HL-60 (cell line): ENCODE measurements at regions not wholly inside any gene's neighbourhood (a gene's known extent, or its start where the extent isn't known, plus 50 kb on each side); places are given as distances from the start of the nearest gene placed in this dataset.

Experiments
- CTCF ChIP-seq: IDR thresholded peaks from one replicate; pipeline ENCODE4 v1.5.1; 2011; ENCODE audit warnings: low read length, control low read depth, inconsistent platforms; ENCODE audit not compliant: insufficient read depth
- GABPA ChIP-seq: IDR thresholded peaks from 2 replicates; pipeline ENCODE4 v1.6.1; 2012; ENCODE audit warnings: low read depth
- POLR2AphosphoS5 ChIP-seq: IDR thresholded peaks from 2 replicates; pipeline ENCODE4 v1.6.1; 2012; ENCODE audit warnings: low read depth
- REST ChIP-seq: IDR thresholded peaks from 2 replicates; pipeline ENCODE4 v1.6.1; 2012; ENCODE audit warnings: low read depth; ENCODE audit not compliant: insufficient replicate concordance
- SPI1 ChIP-seq: IDR thresholded peaks from 2 replicates; pipeline ENCODE4 v1.6.1; 2012; ENCODE audit warnings: low read depth, mild to moderate bottlenecking, borderline replicate concordance

- TF ChIP-seq CTCF (no peak), REST (no peak), SPI1 (no peak), POLR2AphosphoS5 (no peak), GABPA (no peak)
Observed at GRCh38 chr5:68747521-68747920, 346.3 kb upstream of the SLC30A5 start.
